GM21737 (cell line): ENCODE measurements at regions not wholly inside any gene's neighbourhood (a gene's known extent, or its start where the extent isn't known, plus 50 kb on each side); places are given as distances from the start of the nearest gene placed in this dataset.

Experiments used
- ATAC-seq: cut with Tn5 transposase; IDR thresholded peaks from one replicate; pipeline ENCODE4 v1.9.1; 2021; ENCODE audit warnings: mild to moderate bottlenecking, moderate library complexity; ENCODE audit not compliant: unreplicated experiment

DNA sequence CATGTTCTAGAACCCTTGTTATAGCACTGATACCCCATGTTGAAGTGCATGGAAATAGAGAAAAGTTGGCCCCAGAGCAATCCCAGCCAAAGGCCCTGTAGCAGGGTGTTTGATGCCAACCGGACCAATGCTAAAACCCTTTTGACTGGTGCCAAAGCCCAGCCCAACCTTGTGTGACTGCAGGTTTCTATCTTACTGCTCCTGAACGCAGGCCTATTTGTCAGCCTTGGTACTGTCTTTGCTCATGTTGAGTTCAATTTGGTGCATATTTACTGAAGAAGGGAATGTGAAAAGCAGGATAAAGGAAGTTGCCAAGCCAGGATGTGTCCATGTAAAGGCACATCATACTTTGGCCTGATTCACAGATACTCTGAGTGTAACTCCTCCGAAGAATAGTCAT lies 51.7 kb upstream of the NFASC start:
- ATAC-seq: no peak

GRCh38 chr1:204819495-204819894 lies 51.2 kb upstream of the NFASC start:
- no peak for ATAC-seq
